ENCODE measurements at regions not wholly inside any gene's neighbourhood (a gene's known extent, or its start where the extent isn't known, plus 50 kb on each side); places are given as distances from the start of the nearest gene placed in this dataset.

- no peak for TF ChIP-seq CTCF (conservative IDR thresholded peaks at IDR 0.05; ENCODE audit: low read length)
- TF ChIP-seq EZH2phosphoT487 (IDR thresholded peaks at IDR 0.05; ENCODE audit: borderline replicate concordance): no peak
- Histone ChIP-seq H3K4me1 (ENCODE audit: insufficient read depth, low read length, poor library complexity, severe bottlenecking) (no peaks in the 10 kb centered on the region), H3K27me3 (ENCODE audit: insufficient read depth, low read length, poor library complexity, severe bottlenecking) (no peaks in the 10 kb centered on the region), H2AFZ (ENCODE audit: low read length) (no peak overlapping the region), H3F3A (ENCODE audit: low read depth) (no peaks in the 10 kb centered on the region), H3K9me3 (ENCODE audit: insufficient read depth, low read depth, low read length) (no peaks in the 10 kb centered on the region), H3K36me3 (ENCODE audit: insufficient read depth, low read length) (no peaks in the 10 kb centered on the region), H3K9ac (ENCODE audit: low read depth, low read length, poor library complexity, severe bottlenecking) (no peak overlapping the region), H3K4me3 (ENCODE audit: low read length, poor library complexity, severe bottlenecking) (no peak overlapping the region), H3K9me2 (replicated peaks; ENCODE audit: low read depth, low read length) (no peaks in the 10 kb centered on the region), H3K4me2 (ENCODE audit: low read depth, low read length, poor library complexity, severe bottlenecking) (no peak overlapping the region), H3K79me2 (ENCODE audit: insufficient read depth, low read length) (no peaks in the 10 kb centered on the region), H4K20me1 (ENCODE audit: insufficient read depth, low read length, poor library complexity, severe bottlenecking) (no peaks in the 10 kb centered on the region)
Observed at GRCh38 chr12:19646599-19646998, 207.3 kb downstream of the AEBP2 start.

GRCh38 chr12:19647806-19648556 lies 208.7 kb downstream of the AEBP2 start:
- H3K4me2 ChIP-seq (ENCODE audit: low read depth, low read length, poor library complexity, severe bottlenecking): no peak overlapping the region
- H3K4me1 ChIP-seq (ENCODE audit: insufficient read depth, low read length, poor library complexity, severe bottlenecking): no peaks in the 10 kb centered on the region
- no peaks in the 10 kb centered on the region for H3F3A ChIP-seq (ENCODE audit: low read depth)
- TF ChIP-seq EZH2phosphoT487 (IDR thresholded peaks at IDR 0.05; ENCODE audit: borderline replicate concordance) (no peak), CTCF (conservative IDR thresholded peaks at IDR 0.05; ENCODE audit: low read length) (no peak)
- no peaks in the 10 kb centered on the region for H3K36me3 ChIP-seq (ENCODE audit: insufficient read depth, low read length)
- H4K20me1 ChIP-seq (ENCODE audit: insufficient read depth, low read length, poor library complexity, severe bottlenecking): no peaks in the 10 kb centered on the region
- H3K27me3 ChIP-seq (ENCODE audit: insufficient read depth, low read length, poor library complexity, severe bottlenecking): no peaks in the 10 kb centered on the region
- H3K4me3 ChIP-seq (ENCODE audit: low read length, poor library complexity, severe bottlenecking): no peak overlapping the region
- H3K9me2 ChIP-seq (replicated peaks; ENCODE audit: low read depth, low read length): no peaks in the 10 kb centered on the region
- no peaks in the 10 kb centered on the region for H3K9me3 ChIP-seq (ENCODE audit: insufficient read depth, low read depth, low read length)
- H2AFZ ChIP-seq (ENCODE audit: low read length): peak overlapping the region; percentile 69; the same call in 1 of the 2 replicates
- no peak overlapping the region for H3K9ac ChIP-seq (ENCODE audit: low read depth, low read length, poor library complexity, severe bottlenecking)
- no peaks in the 10 kb centered on the region for H3K79me2 ChIP-seq (ENCODE audit: insufficient read depth, low read length)

GRCh38 chr12:19648591-19648990 lies 209.3 kb downstream of the AEBP2 start:
- TF ChIP-seq EZH2phosphoT487 (IDR thresholded peaks at IDR 0.05; ENCODE audit: borderline replicate concordance): no peak
- TF ChIP-seq CTCF (conservative IDR thresholded peaks at IDR 0.05; ENCODE audit: low read length): no peak
- Histone ChIP-seq H3K4me3 (ENCODE audit: low read length, poor library complexity, severe bottlenecking) (no peak overlapping the region), H3K9me2 (replicated peaks; ENCODE audit: low read depth, low read length) (no peaks in the 10 kb centered on the region), H3K9ac (ENCODE audit: low read depth, low read length, poor library complexity, severe bottlenecking) (no peak overlapping the region), H3K9me3 (ENCODE audit: insufficient read depth, low read depth, low read length) (no peaks in the 10 kb centered on the region), H3K36me3 (ENCODE audit: insufficient read depth, low read length) (no peaks in the 10 kb centered on the region), H3K79me2 (ENCODE audit: insufficient read depth, low read length) (no peaks in the 10 kb centered on the region), H3K4me2 (ENCODE audit: low read depth, low read length, poor library complexity, severe bottlenecking) (no peak overlapping the region), H3K27me3 (ENCODE audit: insufficient read depth, low read length, poor library complexity, severe bottlenecking) (no peaks in the 10 kb centered on the region), H3K4me1 (ENCODE audit: insufficient read depth, low read length, poor library complexity, severe bottlenecking) (no peaks in the 10 kb centered on the region), H3F3A (ENCODE audit: low read depth) (no peaks in the 10 kb centered on the region), H4K20me1 (ENCODE audit: insufficient read depth, low read length, poor library complexity, severe bottlenecking) (no peaks in the 10 kb centered on the region), H2AFZ (ENCODE audit: low read length) (no peak overlapping the region)
